ENCODE measurements at regions not wholly inside any gene's neighbourhood (a gene's known extent, or its start where the extent isn't known, plus 50 kb on each side); places are given as distances from the start of the nearest gene placed in this dataset.

DNA sequence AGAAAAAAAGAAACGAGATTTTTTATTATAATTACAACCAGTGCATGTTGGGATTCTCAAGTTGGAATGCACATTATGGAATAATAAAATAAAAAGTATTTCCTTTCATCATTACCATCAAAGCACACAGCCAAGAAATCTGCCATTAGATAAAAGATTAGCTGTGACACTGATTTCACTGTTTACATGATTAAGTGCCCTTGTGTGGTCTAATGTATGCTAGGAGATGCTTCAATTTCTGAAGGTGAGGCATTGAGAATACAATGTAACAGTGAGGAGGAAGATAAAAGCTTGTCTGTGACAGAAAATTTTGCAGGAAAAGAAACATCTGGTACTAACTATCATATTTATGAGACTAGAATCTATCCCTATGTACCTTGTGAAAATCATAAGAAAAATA lies 409.7 kb upstream of the PRMT6 start:
- DNase-seq: no peak

DNA sequence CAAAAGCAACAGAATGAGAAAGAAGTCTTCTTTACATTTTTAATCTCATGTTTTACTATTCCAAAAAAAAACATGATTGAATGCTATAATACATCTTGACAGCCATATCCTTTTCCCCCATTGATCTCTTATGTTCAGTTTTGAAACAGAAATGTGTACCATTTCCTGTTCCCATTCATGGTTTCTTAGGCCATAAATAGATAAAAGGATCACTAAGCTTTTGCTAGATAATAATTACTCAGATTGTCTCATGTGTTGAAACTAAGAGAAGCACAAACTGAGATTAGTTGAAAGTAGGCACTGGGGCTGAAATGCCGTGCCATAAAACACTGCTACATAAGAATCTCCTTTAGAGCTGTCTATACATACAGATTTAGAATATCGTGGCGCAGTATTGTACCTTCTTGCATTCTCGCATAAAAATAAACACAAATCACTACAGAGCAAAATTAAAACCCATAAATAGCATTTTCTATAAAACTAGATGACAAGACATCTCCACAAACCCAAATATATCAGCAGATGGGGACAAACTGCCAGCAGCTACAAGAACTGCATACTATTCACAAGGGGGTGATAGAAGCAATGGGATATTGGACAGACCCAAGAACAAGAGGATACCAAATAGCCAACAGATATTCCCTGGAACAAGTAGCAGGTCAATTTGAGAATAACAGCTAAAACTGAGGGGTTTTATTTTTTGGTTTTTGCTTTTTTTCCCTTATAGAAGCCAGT lies 405.3 kb upstream of the PRMT6 start:
- no peak for DNase-seq

DNA sequence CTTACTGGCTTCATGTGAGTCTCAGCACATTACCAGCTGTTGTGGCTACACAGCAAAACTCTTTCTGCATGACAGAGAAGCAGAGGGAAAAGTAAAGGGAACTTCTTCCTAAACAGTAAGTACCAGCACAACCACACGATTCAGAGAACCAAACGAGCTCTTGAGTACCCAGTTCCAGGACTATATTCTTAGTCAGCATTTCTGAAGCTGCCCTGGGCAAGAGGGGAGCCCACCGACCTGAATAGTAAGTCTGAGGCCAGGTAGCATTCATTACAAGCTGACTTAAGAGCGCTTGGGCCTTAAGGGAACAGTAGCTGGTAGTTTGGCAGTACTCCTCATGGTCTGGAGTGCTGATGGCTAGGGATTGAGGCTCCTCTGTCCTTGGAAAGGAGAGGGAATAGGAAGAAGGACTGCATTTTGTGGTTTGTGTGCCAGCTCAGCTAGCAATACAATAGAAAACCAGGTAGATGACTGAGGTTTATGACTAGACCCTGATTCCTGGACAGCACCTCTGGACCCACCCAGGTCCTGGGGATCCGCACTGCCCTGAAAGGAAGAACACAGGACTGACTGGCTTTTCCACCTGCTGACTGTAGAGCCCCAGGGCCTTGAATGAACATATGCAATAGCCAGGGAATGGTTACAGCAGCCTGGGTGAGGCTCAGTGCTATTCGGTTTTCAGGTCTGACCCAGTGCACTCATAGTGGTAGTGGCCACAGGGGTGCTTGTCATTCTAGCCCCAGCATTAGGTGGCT lies 396.8 kb upstream of the PRMT6 start:
- DNase-seq: no peak

DNA sequence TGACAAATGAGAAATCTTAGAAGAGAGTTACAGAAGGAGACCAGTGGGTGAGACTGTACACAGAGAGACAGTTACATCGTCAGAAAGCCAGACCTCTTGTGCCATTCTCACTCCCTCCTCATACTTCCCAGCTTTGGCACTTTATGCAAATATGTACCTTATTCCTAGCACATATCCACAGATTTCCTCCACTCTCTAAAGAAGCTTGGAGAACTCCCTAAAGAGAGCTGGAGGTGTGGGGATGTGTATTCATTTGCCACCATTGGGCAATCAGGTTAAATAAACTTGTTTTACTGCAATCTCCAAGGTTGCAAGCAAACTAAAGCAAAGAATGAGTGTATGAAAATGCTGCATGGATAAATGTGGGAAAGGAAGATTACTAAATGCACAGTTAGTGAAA lies 380.9 kb upstream of the PRMT6 start:
- no peak for DNase-seq

DNA sequence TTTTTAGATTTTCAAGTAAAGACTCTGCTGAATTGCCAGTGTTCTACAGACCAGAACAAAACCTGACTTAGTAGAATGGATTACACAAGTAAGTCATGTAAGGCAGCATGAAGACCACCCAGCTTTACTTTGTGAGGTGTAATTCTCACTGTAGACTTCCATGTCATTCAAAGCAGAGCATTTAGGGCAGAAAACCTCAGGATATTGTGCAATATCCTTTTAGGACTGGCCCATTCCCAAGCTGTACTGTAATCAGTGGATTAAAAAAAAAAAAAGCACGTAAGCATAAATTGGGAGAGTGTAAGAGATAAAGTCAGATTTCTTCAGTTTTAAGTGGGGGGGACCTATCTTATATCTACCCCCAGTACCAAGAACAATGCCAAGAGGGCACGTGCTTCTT lies 380.5 kb upstream of the PRMT6 start:
- no peak for DNase-seq

DNA sequence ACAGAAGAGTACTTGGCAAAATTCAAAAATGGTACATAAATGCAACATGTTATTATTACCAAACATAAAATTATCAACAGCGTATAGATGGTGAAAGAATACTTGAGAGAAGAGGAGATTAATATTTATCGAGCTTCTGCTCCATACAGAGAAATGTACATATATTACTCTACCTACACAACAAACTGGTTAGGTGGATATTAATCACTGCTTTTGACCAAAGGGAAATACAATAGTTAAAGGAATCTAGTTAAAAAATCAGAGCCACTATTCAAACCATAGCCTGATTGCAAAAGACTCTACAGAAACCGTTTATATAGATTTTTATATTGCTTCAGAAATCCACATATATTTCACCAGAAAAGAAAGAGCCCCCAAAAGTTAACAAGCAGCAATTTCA lies 379.3 kb upstream of the PRMT6 start:
- no peak for DNase-seq

DNA sequence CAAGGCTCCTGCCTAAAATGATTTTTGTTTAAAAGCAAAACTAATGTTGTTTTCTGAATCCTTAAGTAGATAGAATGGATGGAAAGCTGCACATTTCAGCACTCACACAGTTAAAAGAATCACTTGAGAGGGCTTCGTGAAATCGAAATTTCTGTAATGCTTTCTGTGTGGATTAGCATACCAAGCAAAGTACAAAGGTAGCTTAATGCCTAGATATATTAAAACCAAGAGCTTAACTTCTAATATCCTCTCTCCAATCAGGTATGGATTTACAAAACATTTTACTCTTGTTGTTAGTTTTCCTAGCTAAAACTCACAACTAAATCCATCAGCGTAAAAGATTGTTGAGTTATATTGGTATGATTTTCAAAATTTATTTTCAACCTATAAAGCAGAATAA lies 378.8 kb upstream of the PRMT6 start:
- no peak for DNase-seq

DNA sequence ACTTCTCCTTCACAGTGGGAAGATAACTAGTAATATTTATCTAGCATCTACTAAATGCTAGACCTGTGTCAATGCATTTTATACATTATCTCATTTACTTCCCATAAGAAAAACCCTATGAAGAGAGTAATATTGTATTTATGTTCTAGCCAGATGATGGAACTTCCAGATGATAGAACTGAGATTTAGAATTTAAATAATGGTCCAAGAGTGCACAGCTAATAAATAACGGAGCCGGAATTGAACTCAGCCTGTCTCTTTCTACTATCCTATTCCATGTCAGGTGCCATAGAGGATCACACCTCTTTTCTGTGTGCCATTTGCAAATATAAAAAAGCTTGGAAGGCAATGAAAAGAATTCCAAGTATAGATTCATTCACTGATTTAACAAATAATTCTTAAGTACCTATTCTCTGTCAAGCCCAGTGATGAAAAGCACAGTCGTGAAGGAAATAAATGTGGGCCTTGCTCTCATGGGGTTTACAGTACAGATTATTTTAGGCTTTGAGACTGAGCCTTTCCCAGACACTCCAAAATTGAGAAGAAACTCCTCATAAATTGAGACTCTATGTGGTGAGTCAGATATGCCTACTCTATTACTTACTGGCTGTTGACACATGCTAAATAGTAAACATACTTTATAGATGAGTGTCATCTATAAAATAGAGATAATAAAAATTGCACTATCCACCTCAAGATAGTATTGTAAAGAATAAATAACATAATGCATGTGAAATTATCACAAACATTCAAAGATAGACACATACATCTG lies 378.0 kb upstream of the PRMT6 start:
- no peak for DNase-seq

DNA sequence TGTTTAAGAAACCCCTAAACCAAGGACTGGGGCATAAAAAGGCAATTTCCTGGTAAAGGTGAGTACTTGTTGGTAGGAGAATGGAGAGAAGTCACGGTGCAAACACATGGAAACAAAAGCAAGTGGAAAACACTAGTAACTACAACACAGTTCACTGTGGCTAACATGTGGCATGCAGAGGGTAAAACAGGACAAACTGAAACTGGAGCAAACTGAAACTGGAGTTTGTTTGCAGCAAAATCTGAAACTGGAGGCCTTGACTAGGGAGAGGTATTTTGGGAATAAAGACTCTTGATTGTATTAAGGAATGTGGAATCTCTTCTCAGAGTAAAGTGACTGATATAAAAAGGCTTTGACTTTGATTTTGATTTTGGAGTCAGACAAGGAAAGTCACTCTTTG lies 376.3 kb upstream of the PRMT6 start:
- DNase-seq: no peak

DNA sequence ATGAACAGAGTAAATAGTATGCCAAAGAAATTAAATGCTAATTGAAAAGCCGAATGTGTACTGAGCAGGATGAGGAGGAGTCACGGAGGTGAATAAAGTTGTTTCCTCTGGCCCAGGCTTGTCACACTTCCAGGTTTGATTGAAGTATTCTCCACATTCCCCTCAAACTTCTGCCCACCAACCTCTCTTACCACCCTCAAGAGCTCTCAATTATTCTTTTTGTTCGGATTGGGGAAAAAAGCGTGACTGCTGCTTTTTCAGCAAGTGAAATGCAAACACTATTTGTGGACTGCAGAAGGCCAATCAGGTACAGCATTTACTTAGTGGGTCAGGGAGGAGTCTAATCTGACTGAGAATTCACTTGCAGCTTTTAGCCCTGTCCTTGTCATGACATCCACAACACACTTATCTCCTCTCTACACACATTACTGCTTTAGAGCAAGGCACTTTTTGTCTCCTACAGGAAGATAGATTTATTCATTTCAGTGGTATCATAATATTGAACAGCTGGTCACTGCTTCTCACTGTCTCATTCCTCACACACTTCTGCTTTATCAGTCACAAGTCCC lies 375.6 kb upstream of the PRMT6 start:
- DNase-seq: no peak

DNA sequence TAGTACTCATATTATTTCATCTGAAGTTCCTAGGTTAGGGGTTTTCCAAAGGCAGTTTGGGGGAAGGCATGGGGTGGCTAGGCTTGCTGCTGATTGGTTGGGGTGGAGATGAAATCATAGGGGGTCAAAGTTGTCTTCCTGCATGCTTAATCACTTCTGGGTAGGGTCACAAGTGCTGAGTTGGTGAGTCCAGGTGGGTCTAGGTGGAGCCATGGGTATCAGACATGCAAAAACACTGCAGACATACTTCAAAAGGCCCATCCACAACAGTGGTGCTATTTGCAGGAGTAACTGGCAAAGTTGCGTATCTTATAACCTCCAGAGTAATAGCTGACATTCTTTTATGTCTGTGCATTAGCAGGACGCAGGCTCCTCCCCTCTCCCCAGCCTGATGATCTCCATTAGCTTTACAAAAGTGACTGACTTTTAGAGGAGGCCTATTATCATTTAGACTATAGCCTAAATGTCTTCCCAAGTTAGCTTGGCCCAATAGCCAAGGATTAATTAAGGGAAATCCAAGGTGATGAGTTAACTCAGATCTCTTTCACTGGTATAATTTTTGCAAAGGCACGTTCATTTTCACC lies 374.4 kb upstream of the PRMT6 start:
- DNase-seq: no peak

DNA sequence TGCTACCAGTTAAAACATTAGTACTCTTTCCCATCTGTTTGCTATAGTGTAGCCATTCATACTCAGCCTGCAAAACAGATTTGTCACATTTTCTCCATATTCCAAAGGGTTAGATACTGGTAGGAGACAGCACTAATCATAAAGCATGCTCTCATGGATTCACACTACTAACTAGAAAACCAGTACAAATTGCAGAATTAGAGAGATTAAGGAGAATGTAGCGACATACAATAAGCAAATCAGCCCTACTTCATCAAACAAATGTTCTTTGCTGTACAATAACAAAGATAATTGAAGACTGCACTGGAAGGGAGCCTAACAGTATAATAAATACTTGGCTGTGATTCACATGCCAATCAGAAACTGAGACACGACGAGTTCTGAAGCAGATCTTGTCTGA lies 368.0 kb upstream of the PRMT6 start:
- DNase-seq: no peak

DNA sequence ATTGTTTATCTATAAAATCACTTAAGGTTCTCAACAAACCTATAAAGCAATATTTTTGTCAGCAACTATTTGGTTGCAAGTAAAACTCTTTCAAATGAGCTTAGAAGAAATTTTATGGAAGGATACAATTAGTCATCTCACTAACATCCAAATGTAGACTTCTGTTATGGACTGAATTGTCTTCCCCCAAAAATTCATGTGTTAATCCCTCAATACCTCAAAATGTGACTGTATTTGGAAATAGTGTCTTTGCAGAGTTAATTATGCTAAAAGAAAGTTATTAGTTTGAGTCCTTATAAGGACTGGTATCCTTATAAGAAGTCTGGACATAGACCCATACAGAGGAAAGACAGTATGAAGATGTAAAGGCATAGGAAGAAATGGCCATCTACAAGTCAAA lies 357.8 kb upstream of the PRMT6 start:
- no peak for DNase-seq

DNA sequence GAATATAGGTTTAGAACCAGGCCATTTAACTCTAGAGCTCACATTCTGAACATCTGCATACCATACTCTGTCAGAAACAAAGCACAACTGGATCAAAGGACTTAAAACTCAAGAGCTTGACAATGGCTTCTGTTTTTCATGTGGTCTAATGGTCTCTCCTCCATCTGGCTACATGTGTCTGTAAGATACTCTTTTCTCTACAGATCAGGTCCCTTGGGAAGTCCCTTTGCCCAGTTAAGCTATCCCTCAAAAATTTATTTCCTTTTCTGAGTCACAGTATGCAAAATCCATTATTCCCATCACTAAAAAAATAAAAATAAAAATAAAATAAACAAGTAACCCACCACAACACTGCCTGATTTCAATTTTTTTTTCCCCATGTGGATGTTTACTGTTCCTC lies 357.0 kb upstream of the PRMT6 start:
- DNase-seq: no peak

DNA sequence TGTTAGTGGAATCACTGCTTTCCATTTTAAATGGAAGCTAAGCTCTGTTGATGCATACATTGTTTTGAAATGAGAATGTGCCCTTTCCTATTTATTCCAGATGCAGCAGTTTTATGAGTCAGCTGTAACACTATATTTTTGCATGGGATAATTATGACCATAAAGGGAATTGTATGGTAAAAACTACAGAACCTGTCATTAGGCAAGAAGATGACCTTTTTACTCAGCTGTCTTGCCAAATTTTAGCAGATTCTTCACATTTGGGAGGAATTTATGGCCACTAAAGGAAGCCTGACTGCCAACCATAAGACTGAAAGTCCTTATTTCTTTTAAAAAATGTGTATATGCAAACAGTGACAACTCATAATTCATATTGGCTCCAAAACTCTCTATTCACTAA lies 356.3 kb upstream of the PRMT6 start:
- DNase-seq: no peak

DNA sequence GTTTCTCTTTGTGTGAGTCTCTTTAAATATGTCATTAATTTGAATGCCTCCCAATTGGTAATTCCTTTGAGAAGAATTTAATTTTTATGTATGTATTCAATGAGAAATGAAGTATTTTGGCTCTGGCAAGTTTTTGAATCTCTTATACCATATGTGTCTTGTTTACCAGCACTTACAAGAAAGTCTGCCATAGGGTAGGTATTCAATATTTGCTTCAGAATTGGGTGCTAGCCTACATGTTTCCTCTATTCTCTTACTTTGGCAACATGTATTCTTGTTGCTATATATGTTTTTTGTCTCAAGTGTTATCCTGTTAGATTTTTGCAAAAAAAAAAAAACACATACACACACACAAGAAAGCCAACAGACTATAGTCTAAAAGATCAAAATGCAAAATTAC lies 350.5 kb upstream of the PRMT6 start:
- no peak for DNase-seq

DNA sequence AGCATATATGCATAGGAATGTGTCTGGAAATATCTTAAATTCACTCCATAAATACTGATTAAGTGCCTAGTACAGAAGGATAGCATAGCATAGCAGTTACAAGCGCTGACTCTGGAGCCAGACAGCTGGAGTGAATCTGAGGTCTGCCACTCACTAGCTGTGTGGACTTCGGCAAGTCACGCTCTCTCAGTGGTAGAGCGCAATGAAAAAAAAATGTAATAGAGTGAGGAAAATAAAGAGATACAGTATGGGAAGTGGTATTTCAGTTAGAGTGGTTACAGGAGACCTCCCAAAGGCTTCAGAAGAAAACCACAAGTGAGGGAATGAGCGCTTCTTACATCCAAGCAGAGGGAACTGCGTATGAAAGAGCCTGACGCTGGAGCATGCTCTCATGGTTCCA lies 338.9 kb upstream of the PRMT6 start:
- no peak for DNase-seq

DNA sequence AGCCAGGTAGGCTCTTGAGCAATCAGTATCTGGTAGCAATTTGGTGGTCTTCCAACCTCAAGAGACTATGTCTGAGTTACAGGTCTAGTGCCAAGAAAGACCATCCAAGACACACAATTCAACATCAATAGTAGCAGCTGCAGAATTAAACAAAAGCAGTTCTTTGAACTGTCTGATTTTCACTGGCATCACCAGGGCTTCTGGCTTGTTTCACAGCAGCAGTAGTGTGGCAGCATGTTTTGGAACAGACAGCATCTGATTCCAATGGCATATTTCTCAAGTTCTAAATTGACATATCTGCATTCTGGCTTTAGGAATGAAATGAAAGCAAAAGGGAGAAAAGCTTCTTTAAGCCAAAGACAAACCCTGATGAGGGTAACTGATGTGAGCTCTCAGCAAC lies 334.7 kb upstream of the PRMT6 start:
- no peak for DNase-seq

DNA sequence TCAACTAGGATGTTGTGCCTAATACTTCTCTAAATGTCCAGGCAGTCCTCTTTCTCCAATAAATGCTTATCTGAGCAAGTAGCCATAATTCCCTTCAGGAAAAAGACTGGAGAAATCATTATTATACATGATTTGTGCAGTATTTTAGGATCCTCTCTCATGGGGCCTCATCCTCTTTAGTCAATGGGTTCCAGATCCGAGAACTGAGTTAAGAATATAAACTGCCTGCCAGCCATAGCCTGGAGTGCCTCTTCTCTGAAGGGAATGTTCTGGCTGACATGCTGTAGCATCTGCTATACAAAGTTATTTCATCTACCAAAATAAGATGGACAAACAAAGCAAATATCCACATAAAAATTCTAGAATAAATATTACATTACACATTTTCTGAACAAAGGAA lies 334.0 kb upstream of the PRMT6 start:
- no peak for DNase-seq

DNA sequence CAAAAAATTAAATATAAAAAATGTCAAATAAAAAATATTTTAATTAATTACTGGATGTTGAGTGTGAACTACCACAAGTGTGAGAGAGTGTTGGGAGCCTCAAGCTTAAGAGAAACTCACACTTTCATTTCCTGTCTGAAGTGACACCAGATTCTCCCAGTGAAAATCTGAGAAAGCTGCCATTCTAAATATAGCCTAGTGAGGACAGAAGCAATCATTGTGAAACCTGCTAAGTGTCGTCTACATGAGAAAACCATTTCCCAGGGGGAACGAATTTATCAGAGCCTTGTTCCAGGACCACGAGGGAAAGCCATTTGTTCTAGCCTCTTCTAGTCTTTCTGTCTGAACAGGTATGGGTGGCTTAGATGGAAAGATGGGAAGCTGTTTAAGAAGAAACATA lies 329.3 kb upstream of the PRMT6 start:
- DNase-seq: no peak

DNA sequence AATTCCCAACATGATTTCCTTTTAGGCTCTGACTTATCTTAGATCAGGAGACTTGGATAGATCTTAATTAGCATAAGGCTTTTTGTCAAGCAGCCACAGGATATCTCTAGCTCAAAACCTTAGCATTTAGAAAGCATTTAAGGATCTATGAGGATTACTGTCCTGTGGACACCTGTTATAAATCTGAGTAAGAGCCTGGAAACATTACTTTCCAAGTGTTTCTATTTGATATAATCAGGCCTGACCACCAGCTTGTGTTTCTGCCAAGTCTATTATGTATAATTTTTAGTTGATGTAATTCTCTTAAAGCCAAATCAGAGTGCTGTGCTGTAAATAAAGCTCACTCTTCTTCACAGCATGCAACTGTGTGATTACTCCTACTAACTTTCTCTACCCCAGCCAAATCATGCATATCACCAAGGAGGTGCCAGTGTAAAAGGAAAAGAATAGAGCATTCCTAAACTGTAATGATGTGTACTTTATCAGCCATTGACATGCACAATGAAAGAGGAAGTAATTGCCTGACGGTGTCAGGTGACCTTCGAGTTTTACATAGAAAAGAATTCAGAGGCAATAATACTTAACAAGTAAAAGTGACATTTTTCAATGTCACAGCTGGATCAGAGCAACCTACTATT lies 309.9 kb upstream of the PRMT6 start:
- DNase-seq: no peak

DNA sequence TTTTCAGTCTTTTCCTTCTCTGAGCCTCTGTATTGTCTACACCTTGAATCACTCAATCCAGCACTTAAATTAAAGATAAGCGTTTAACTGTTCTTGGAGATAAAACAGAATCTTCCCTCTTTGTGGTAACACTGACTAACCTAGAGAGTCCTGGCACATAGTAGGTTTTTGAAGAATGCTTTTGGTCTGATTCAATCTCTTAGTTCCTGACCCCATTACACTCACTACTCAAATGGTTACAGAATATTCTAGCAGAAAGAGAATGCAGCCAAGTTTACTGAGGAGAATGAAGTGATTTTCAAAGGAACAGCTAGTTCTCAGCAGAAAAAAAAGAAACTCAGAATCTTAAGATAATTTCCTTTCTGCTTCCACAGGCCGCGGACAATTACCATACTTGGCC lies 309.2 kb upstream of the PRMT6 start:
- DNase-seq: no peak

DNA sequence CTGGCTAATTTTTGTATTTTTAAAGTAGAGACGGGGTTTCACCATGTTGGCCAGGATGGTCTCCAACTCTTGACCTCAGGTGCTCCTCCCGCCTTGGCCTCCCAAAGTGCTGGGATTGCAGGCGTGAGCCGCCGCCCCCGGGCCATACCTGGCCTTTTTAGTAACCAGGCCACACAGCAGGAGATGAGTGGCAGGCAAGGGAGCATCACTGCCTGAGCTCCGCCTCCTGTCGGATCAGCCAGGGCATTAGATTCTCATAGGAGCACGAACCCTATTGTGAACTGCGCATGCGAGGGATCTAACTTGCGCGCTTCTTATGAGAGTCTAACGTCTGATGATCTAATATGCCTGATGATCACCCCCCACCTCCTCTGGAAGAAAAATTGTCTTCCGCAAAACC lies 308.7 kb upstream of the PRMT6 start:
- no peak for DNase-seq

All from CD4-positive, alpha-beta T cell treated with Interleukin-1 beta for 1 hour (primary cell).